Parathyroid adenoma (tissue), 2 donors: ENCODE measurements at regions not wholly inside any gene's neighbourhood (a gene's known extent, or its start where the extent isn't known, plus 50 kb on each side); places are given as distances from the start of the nearest gene placed in this dataset.

Experiments used
- H2AFZ ChIP-seq: fragments of 300-600 bp; sonication (generic); one replicate; pipeline ENCODE4 v1.7.0; 2017; ENCODE audit warnings: antibody characterized with exemption, mild to moderate bottlenecking
- H3K27ac ChIP-seq: fragments of 300-600 bp; sonication (generic); one replicate; pipeline ENCODE4 v1.7.0; 2017
- H3K27me3 ChIP-seq: fragments of 300-600 bp; sonication (generic); one replicate; pipeline ENCODE4 v1.7.0; 2017; ENCODE audit warnings: low read length; ENCODE audit not compliant: control insufficient read depth, insufficient read depth
- H3K36me3 ChIP-seq: fragments of 300-600 bp; sonication (generic); one replicate; pipeline ENCODE4 v1.7.0; 2017; ENCODE audit warnings: low read length; ENCODE audit not compliant: control insufficient read depth, insufficient read depth
- H3K4me1 ChIP-seq: fragments of 300-600 bp; sonication (generic); one replicate; pipeline ENCODE4 v1.7.0; 2017; ENCODE audit warnings: control low read depth
- H3K4me2 ChIP-seq: fragments of 300-600 bp; sonication (generic); one replicate; pipeline ENCODE4 v1.7.0; 2017; ENCODE audit warnings: low read length
- H3K4me3 ChIP-seq: fragments of 300-600 bp; sonication (generic); one replicate; pipeline ENCODE4 v1.7.0; 2017; ENCODE audit warnings: low read depth, low read length
- H3K79me2 ChIP-seq: fragments of 300-600 bp; sonication (generic); one replicate; pipeline ENCODE4 v1.7.0; 2017; ENCODE audit warnings: control low read depth
- H3K9ac ChIP-seq: fragments of 300-600 bp; sonication (generic); one replicate; pipeline ENCODE4 v1.7.0; 2017; ENCODE audit warnings: mild to moderate bottlenecking
- H3K9me3 ChIP-seq: fragments of 300-600 bp; sonication (generic); one replicate; pipeline ENCODE4 v1.7.0; 2017; ENCODE audit warnings: low read length; ENCODE audit not compliant: control insufficient read depth
- CTCF ChIP-seq: fragments of 300-600 bp; sonication (generic); IDR thresholded peaks from one replicate; pipeline ENCODE4 v1.7.0; 2017; ENCODE audit warnings: antibody characterized with exemption, mild to moderate bottlenecking
- donor health status: primary hyperparathyroidism.

GRCh38 chr5:143733665-143734455 is 78.1 kb upstream of the HMHB1 start:
- Histone ChIP-seq H3K9ac (no peak overlapping the region), H3K4me3 (no peak overlapping the region), H3K27me3 (no peaks in the 10 kb centered on the region), H3K79me2 (no peaks in the 10 kb centered on the region), H3K36me3 (no peaks in the 10 kb centered on the region), H3K4me2 (no peak overlapping the region), H3K9me3 (no peaks in the 10 kb centered on the region), H3K27ac (no peak overlapping the region), H3K4me1 (no peaks in the 10 kb centered on the region), H2AFZ (no peak overlapping the region)
- no peak for TF ChIP-seq CTCF

DNA sequence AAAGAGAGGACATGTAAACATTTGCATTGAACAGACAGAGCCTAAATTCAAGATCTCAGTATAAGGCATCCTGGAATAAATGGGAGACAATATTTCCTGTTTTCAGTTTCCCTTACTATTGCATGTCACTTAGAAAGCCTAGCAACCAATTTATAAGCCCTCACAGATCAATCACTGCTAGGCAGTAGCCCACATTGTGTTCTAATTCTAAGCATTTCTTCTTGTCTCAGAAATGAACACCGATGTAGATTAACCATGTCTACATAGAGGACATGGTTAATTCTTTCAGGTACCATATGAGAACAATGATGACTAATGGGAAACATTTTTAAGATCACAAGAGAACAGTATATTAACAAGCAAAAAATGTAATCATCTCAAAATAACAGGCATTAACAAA is 79.6 kb upstream of the HMHB1 start:
- H3K4me3 ChIP-seq = no peak overlapping the region
- H3K9me3 ChIP-seq = no peaks in the 10 kb centered on the region
- H3K9ac ChIP-seq = no peak overlapping the region
- no peaks in the 10 kb centered on the region for H3K36me3 ChIP-seq
- H3K79me2 ChIP-seq = no peaks in the 10 kb centered on the region
- no peak overlapping the region for H2AFZ ChIP-seq
- TF ChIP-seq CTCF = no peak
- no peaks in the 10 kb centered on the region for H3K4me1 ChIP-seq
- no peak overlapping the region for H3K4me2 ChIP-seq
- no peak overlapping the region for H3K27ac ChIP-seq
- H3K27me3 ChIP-seq = no peaks in the 10 kb centered on the region

DNA sequence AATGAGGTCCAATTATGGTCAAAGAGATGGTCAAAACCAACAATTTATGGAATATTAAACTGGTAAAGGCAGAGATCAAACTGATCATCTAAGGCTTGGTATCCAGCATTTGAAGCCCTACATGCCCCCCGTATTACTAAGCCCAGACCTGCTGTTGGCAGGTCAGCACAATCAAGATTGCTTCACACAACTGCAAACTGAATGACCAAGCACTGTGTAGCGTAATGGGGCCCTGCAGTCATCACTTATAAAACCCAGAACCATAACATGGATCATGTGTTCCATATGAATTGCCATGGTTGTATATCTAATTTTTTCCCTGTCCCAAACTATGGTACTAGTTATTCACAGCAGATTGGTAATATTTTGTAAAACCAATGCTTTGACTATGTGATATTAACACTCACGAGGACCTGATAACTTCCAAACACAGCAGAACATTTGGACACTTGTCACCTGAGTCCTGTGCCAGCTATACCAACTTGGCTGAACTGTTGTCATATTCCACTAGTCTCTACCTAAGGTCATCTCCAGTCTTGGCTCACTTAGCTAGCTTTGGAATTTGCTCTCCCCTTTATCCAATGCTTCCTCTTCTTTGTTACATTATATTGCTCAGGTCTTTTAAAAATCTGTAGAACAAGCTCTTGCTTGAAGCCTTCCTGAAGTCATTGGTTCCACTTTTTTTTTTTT is 81.7 kb upstream of the HMHB1 start:
- H3K9me3 ChIP-seq = no peaks in the 10 kb centered on the region
- H3K4me2 ChIP-seq = no peak overlapping the region
- H3K4me3 ChIP-seq = no peak overlapping the region
- H2AFZ ChIP-seq = no peak overlapping the region
- H3K27me3 ChIP-seq = no peaks in the 10 kb centered on the region
- TF ChIP-seq CTCF = no peak
- H3K4me1 ChIP-seq = no peaks in the 10 kb centered on the region
- no peaks in the 10 kb centered on the region for H3K36me3 ChIP-seq
- H3K9ac ChIP-seq = no peak overlapping the region
- H3K79me2 ChIP-seq = no peaks in the 10 kb centered on the region
- H3K27ac ChIP-seq = no peak overlapping the region

DNA sequence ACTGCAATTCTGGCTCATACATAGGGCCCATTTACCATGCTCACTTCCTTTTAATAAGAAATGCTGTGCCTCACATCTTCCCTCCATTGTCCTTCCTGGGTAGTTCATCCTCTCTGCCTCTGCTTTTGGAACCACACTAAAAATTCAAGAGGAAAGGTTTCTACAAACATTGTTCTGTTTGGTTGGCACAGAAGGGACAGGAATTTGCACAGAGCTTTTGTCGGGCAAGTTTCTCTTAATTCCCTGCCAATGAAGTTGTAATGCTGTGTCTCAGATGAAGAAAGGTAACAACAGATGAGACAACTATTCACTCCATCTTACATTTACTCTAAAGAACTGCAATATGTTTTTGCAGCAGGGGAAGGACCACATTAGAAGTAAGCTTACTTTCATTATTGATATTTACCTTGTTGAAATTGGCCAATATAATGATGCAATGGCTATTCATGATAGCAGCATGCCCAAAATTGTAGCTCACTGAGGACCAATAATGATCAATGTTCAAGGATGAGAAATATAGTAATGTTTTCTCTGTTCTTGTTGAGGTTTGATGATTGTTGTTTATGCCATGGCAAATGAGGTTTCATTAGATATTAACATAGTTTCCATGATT is 82.5 kb upstream of the HMHB1 start:
- TF ChIP-seq CTCF = no peak
- Histone ChIP-seq H2AFZ (no peak overlapping the region), H3K27ac (no peak overlapping the region), H3K4me1 (no peaks in the 10 kb centered on the region), H3K4me3 (no peak overlapping the region), H3K36me3 (no peaks in the 10 kb centered on the region), H3K79me2 (no peaks in the 10 kb centered on the region), H3K9ac (no peak overlapping the region), H3K4me2 (no peak overlapping the region), H3K27me3 (no peaks in the 10 kb centered on the region), H3K9me3 (no peaks in the 10 kb centered on the region)
